ENCODE measurements at regions not wholly inside any gene's neighbourhood (a gene's known extent, or its start where the extent isn't known, plus 50 kb on each side); places are given as distances from the start of the nearest gene placed in this dataset.
A peak's percentile ranks its signal among the peaks of the same experiment; 100 is the strongest.

GRCh38 chr3:6747017-6747416 is 113.9 kb upstream of the GRM7 start:
- H3K9me3 ChIP-seq (replicated peaks; ENCODE audit: control insufficient read depth, insufficient read depth, low read depth, low read length): no peaks in the 10 kb centered on the region
- H3K4me1 ChIP-seq (replicated peaks in 1 of 2; ENCODE audit: control insufficient read depth in 2 of 2, insufficient read depth in 2 of 2, low read length in 2 of 2): peaks cover 0 to 4% of the 10 kb centered on the region in 2 experiments; a peak in 2 of 5 replicates
- POLR2A ChIA-PET: no interaction called here
- no peak overlapping the region for H3K4me3 ChIP-seq
- H4K20me1 ChIP-seq (replicated peaks; ENCODE audit: control insufficient read depth, insufficient read depth, low read length): no peaks in the 10 kb centered on the region
- 11% methylated on average over 4 of the region's 4 CpGs for WGBS (ENCODE audit: insufficient coverage, low coverage, missing lambda C conversion rate)
- FAIRE-seq (peak; percentile 52), DNase-seq (ENCODE audit: extremely low read depth in 1 of 4, low spot score in 3 of 4) (peak in 2 of 4 experiments; percentile 12 to 40), ATAC-seq (peak; percentile 61)
- no peaks in the 10 kb centered on the region for H3K9me1 ChIP-seq (ENCODE audit: control insufficient read depth, insufficient read depth, low read length)
- H3K27ac ChIP-seq (ENCODE audit: extremely low read depth, low read depth, low read length): no peak overlapping the region
- H3K4me2 ChIP-seq (ENCODE audit: insufficient read depth, low read length): no peak overlapping the region; the same call in 1 of the 2 replicates
- CTCF ChIA-PET (ENCODE audit: low intra/inter-chr PET ratio): no interaction called here
- no TSS peak for BruUV-seq (replicated peaks)
- H3K36me3 ChIP-seq (ENCODE audit: control insufficient read depth, insufficient read depth, low read length): no peaks in the 10 kb centered on the region
- H3K27me3 ChIP-seq (ENCODE audit: control insufficient read depth in 2 of 2, insufficient read depth in 2 of 2, low read length in 2 of 2): no peaks in the 10 kb centered on the region
- intact Hi-C loops (cut with micrococcal nuclease) (no loop called here), in situ Hi-C loops (cut with MboI) (no loop called here)
- no peaks in the 10 kb centered on the region for H3K79me2 ChIP-seq (ENCODE audit: control insufficient read depth, insufficient read depth, low read length)
- peak overlapping the region; percentile 15; the same call in 1 of the 2 replicates for H2AFZ ChIP-seq (ENCODE audit: low read depth, low read length)
- no peak overlapping the region for H3K9ac ChIP-seq (ENCODE audit: insufficient read depth in 1 of 2, low read depth in 2 of 2, low read length in 2 of 2)
- TF ChIP-seq TEAD4 (IDR thresholded peaks at IDR 0.05; ENCODE audit: low read length) (peak; percentile 84), TEAD4 (CRISPR knock-in tag; IDR thresholded peaks at IDR 0.05; ENCODE audit: borderline replicate concordance) (no peak), ZNF41 (CRISPR knock-in tag; conservative IDR thresholded peaks at IDR 0.05) (no peak), CBX2 (IDR thresholded peaks at IDR 0.05; ENCODE audit: insufficient read depth, low read length, poor library complexity, severe bottlenecking) (no peak), BRD9 (IDR thresholded peaks at IDR 0.05; ENCODE audit: low read depth, partially characterized antibody) (no peak), SNAPC5 (CRISPR knock-in tag; IDR thresholded peaks at IDR 0.05) (no peak), ZNF263 (CRISPR knock-in tag; IDR thresholded peaks at IDR 0.05; ENCODE audit: borderline replicate concordance) (no peak), BHLHE40 (IDR thresholded peaks at IDR 0.05; ENCODE audit: low read length) (no peak), NR2F6 (CRISPR knock-in tag; IDR thresholded peaks at IDR 0.05) (no peak), ARID1B (IDR thresholded peaks at IDR 0.05) (peak; percentile 74), PTTG1 (tag; IDR thresholded peaks at IDR 0.05; ENCODE audit: low read depth) (no peak), BRCA1 (IDR thresholded peaks at IDR 0.05) (no peak), BRCA1 (CRISPR knock-in tag; IDR thresholded peaks at IDR 0.05) (no peak), PREB (CRISPR knock-in tag; IDR thresholded peaks at IDR 0.05) (no peak), FOSL1 (tag; conservative IDR thresholded peaks at IDR 0.05) (no peak), HDAC2 (IDR thresholded peaks at IDR 0.05) (0 out of 2 replicates have a peak, but pooled peaks have one; percentile 39), NUFIP1 (IDR thresholded peaks at IDR 0.05; ENCODE audit: partially characterized antibody) (no peak)
- TF ChIP-seq, protein P1, sequence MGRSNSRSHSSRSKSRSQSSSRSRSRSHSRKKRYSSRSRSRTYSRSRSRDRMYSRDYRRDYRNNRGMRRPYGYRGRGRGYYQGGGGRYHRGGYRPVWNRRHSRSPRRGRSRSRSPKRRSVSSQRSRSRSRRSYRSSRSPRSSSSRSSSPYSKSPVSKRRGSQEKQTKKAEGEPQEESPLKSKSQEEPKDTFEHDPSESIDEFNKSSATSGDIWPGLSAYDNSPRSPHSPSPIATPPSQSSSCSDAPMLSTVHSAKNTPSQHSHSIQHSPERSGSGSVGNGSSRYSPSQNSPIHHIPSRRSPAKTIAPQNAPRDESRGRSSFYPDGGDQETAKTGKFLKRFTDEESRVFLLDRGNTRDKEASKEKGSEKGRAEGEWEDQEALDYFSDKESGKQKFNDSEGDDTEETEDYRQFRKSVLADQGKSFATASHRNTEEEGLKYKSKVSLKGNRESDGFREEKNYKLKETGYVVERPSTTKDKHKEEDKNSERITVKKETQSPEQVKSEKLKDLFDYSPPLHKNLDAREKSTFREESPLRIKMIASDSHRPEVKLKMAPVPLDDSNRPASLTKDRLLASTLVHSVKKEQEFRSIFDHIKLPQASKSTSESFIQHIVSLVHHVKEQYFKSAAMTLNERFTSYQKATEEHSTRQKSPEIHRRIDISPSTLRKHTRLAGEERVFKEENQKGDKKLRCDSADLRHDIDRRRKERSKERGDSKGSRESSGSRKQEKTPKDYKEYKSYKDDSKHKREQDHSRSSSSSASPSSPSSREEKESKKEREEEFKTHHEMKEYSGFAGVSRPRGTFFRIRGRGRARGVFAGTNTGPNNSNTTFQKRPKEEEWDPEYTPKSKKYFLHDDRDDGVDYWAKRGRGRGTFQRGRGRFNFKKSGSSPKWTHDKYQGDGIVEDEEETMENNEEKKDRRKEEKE (IDR thresholded peaks at IDR 0.05; ENCODE audit: borderline replicate concordance in 1 of 2, control insufficient read depth in 1 of 2, low read depth in 2 of 2, low read length in 1 of 2): no peak
- TF ChIP-seq, protein P2, sequence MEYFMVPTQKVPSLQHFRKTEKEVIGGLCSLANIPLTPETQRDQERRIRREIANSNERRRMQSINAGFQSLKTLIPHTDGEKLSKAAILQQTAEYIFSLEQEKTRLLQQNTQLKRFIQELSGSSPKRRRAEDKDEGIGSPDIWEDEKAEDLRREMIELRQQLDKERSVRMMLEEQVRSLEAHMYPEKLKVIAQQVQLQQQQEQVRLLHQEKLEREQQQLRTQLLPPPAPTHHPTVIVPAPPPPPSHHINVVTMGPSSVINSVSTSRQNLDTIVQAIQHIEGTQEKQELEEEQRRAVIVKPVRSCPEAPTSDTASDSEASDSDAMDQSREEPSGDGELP (CRISPR knock-in tag; IDR thresholded peaks at IDR 0.05; ENCODE audit: borderline replicate concordance): no peak
